Vagina (tissue), 2 donors: ENCODE measurements at regions not wholly inside any gene's neighbourhood (a gene's known extent, or its start where the extent isn't known, plus 50 kb on each side); places are given as distances from the start of the nearest gene placed in this dataset.
A peak's percentile ranks its signal among the peaks of the same experiment; 100 is the strongest.

Source experiments
- DNase-seq, 2 donors: peaks; one replicate each; pipeline ENCODE4 v3.0.0-alpha.2; 2017; ENCODE audit errors: extremely low spot score in 2 of 2
- H3K27ac ChIP-seq: fragments of 200-600 bp; sonication (generic); one replicate; pipeline ENCODE4 v1.5.1; 2019
- H3K27me3 ChIP-seq: fragments of 200-600 bp; sonication (generic); one replicate; pipeline ENCODE4 v1.5.1; 2019
- H3K36me3 ChIP-seq, 2 donors: fragments of 200-600 bp; sonication (generic); one replicate each; pipeline ENCODE4 v1.5.1; 2017 to 2019
- H3K4me1 ChIP-seq: fragments of 200-600 bp; sonication (generic); one replicate; pipeline ENCODE4 v1.5.1; 2019
- H3K4me3 ChIP-seq, 2 donors: fragments of 200-600 bp; sonication (generic); 1 replicate in 1 of 2; 2 replicates in 1 of 2; pipeline ENCODE4 v1.5.1; 2016 to 2019
- H3K9me3 ChIP-seq: fragments of 200-600 bp; sonication (generic); one replicate; pipeline ENCODE4 v1.5.1; 2019
- POLR2A ChIP-seq, 2 donors: fragments of 450-650 bp; IDR thresholded peaks; one replicate each; pipeline ENCODE4 v1.6.1; 2017; ENCODE audit warnings: antibody characterized with exemption in 2 of 2, mild to moderate bottlenecking in 2 of 2, moderate library complexity in 2 of 2
- POLR2AphosphoS5 ChIP-seq, 2 donors: sonication (generic); formaldehyde crosslinking; IDR thresholded peaks; one replicate each; pipeline ENCODE4 v1.9.0; 2017; ENCODE audit warnings: antibody characterized with exemption in 2 of 2, mild to moderate bottlenecking in 2 of 2, low read depth in 1 of 2; ENCODE audit not compliant: insufficient read depth in 1 of 2
- intact Hi-C: fragments of 100-400 bp; cut with DNase I; formaldehyde crosslinking; loops from one replicate; pipeline ENCODE4 v1.15.1; 2023
- TF ChIP-seq, protein P1 (sequence below), 3 experiments: fragments of 450-650 bp in 2 of 3; fragments of 200-600 bp in 1 of 3; sonication (generic) in 1 of 3; IDR thresholded peaks; one replicate each; pipeline ENCODE4 v1.5.1; 2017 to 2019; ENCODE audit warnings: antibody characterized with exemption in 3 of 3, mild to moderate bottlenecking in 2 of 3, moderate library complexity in 2 of 3

DNA sequence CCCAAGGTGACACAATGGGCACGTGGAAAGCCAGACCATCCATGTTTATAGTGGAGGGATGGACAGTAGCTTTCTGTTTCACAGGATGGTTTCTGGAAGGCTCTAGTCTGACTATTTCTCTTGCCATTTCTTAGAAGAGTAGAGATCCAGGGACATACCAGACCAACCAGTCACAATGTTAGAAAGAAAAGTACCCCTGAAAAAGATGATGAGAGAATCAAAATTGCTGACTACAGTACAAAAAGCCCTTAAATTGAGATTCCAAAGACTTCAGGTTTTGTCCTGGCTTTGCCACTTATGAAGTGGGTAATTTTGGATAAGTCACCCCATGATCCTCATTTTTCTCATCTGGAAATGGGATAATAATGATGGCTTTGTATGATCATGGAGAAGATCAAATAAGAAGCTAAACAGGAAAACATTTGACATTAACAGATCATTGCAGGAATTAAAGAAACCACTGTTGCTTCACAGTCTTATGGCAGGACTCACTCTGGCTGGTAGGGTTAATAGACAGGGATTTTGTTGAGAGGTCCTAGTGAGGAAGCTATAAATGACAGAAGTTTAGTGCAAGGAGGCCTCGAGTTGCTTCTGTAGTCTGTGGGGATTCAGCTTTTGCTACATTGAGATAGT, 386.0 kb downstream of the IRS1 start:
- TF ChIP-seq, protein P1, sequence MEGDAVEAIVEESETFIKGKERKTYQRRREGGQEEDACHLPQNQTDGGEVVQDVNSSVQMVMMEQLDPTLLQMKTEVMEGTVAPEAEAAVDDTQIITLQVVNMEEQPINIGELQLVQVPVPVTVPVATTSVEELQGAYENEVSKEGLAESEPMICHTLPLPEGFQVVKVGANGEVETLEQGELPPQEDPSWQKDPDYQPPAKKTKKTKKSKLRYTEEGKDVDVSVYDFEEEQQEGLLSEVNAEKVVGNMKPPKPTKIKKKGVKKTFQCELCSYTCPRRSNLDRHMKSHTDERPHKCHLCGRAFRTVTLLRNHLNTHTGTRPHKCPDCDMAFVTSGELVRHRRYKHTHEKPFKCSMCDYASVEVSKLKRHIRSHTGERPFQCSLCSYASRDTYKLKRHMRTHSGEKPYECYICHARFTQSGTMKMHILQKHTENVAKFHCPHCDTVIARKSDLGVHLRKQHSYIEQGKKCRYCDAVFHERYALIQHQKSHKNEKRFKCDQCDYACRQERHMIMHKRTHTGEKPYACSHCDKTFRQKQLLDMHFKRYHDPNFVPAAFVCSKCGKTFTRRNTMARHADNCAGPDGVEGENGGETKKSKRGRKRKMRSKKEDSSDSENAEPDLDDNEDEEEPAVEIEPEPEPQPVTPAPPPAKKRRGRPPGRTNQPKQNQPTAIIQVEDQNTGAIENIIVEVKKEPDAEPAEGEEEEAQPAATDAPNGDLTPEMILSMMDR (IDR thresholded peaks at IDR 0.05): no peak
- TF ChIP-seq POLR2AphosphoS5 (IDR thresholded peaks at IDR 0.05; ENCODE audit: insufficient read depth in 1 of 2, low read depth in 1 of 2): no peak
- no peak for TF ChIP-seq POLR2A (IDR thresholded peaks at IDR 0.05)
- intact Hi-C loops: no loop called here
- Histone ChIP-seq H3K9me3 (no peaks in the 10 kb centered on the region), H3K4me3 (no peak overlapping the region), H3K4me1 (no peaks in the 10 kb centered on the region), H3K27me3 (no peaks in the 10 kb centered on the region), H3K27ac (no peak overlapping the region), H3K36me3 (no peaks in the 10 kb centered on the region)
- no peak for DNase-seq

DNA sequence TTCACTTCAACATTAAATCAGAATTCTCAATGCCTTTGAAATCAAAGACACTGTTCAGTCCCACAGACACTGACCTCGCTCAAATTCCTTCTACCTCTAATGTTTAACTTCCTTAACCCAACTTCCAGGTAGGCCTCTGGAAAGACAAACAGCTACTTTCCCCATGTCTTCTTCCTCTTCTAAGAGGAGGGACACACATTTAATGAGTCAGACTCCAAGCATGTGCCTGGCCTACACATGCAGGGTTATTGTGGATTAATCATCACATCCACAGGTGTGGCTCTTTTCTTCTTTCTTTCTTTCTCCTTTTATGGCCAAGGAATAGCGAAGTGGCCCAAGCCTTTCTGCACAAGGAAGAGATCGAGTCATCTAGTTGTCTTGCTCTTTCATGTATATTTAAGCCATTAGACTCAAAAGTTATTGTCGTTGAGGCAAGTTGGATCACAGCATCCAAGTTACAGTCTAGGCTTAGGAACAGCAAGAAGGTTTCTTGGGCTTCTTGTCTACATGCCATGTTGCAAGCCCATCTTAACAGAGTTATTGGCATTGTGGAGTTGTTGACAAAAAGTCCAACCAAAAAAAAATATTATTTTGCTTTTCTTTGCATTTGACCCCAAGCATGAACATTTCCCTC, 387.8 kb downstream of the IRS1 start:
- no peak overlapping the region for H3K27ac ChIP-seq

DNA sequence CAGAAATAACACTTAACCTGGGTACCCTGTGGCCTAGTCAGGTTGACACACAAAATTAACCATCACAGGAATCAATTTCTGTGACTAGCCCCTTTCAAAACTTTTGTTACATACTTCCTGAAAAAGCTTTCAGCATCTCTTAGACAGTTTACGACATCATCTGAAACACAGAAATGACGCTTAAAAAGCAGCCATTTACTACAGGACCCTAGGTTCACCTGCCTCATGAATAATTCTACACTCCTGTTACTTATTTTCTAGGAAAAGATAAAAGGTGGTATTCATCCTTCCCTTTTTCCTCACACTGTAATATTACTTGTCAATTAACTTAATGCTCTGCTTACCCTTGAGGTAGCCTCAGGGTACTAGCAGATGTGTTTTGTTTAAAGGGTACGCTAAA, 388.4 kb downstream of the IRS1 start:
- Histone ChIP-seq H3K4me3 (no peak overlapping the region), H3K27me3 (no peaks in the 10 kb centered on the region), H3K4me1 (peaks cover 5% of the 10 kb centered on the region), H3K36me3 (no peaks in the 10 kb centered on the region), H3K27ac (no peak overlapping the region), H3K9me3 (no peaks in the 10 kb centered on the region)
- intact Hi-C loops: no loop called here
- DNase-seq: no peak
- TF ChIP-seq POLR2A (IDR thresholded peaks at IDR 0.05): no peak
- TF ChIP-seq POLR2AphosphoS5 (IDR thresholded peaks at IDR 0.05; ENCODE audit: insufficient read depth in 1 of 2, low read depth in 1 of 2): no peak
- TF ChIP-seq, protein P1 (IDR thresholded peaks at IDR 0.05): no peak

More for the DNA sequence above, 387.8 kb downstream of the IRS1 start:
- Histone ChIP-seq H3K9me3 (no peaks in the 10 kb centered on the region), H3K27me3 (no peaks in the 10 kb centered on the region), H3K4me1 (peaks cover 2% of the 10 kb centered on the region), H3K4me3 (no peak overlapping the region), H3K36me3 (no peaks in the 10 kb centered on the region)
- intact Hi-C loops: no loop called here
- TF ChIP-seq POLR2AphosphoS5 (IDR thresholded peaks at IDR 0.05; ENCODE audit: insufficient read depth in 1 of 2, low read depth in 1 of 2) (peak in 1 of 2 donors; percentile 26), POLR2A (IDR thresholded peaks at IDR 0.05) (no peak)
- TF ChIP-seq, protein P1 (IDR thresholded peaks at IDR 0.05): no peak
- DNase-seq: no peak

- DNase-seq: no peak
- Histone ChIP-seq H3K9me3 (no peaks in the 10 kb centered on the region), H3K4me1 (peaks cover 5% of the 10 kb centered on the region), H3K27me3 (no peaks in the 10 kb centered on the region), H3K4me3 (no peak overlapping the region), H3K27ac (no peak overlapping the region), H3K36me3 (no peaks in the 10 kb centered on the region)
- TF ChIP-seq POLR2AphosphoS5 (IDR thresholded peaks at IDR 0.05; ENCODE audit: insufficient read depth in 1 of 2, low read depth in 1 of 2): no peak
- TF ChIP-seq, protein P1 (IDR thresholded peaks at IDR 0.05): no peak
- no peak for TF ChIP-seq POLR2A (IDR thresholded peaks at IDR 0.05)
- intact Hi-C loops: no loop called here
Observed at GRCh38 chr2:226410247-226410835, 389.3 kb downstream of the IRS1 start.

DNA sequence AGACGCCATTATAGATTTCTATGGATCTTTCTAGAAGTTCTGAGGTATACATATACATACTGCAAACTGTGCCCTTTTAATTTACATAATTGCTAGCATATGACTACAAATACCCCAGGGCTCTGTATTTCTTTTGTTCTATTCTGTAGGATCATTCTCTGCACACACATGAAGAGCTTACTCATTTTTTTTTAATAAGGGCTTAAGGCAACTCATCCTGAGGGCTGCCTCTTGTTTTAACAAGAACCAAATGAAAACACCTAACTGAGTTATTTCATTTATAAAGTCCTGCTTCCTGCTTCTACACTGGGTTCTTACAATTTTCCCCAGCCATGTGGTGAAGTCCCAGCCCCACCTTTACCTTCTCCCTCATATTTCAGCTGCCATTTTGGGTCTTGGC, 390.5 kb downstream of the IRS1 start:
- Histone ChIP-seq H3K4me3 (no peak overlapping the region), H3K27ac (no peak overlapping the region), H3K36me3 (no peaks in the 10 kb centered on the region), H3K27me3 (no peaks in the 10 kb centered on the region), H3K4me1 (peaks cover 5% of the 10 kb centered on the region), H3K9me3 (no peaks in the 10 kb centered on the region)
- TF ChIP-seq, protein P1 (IDR thresholded peaks at IDR 0.05): no peak
- TF ChIP-seq POLR2A (IDR thresholded peaks at IDR 0.05) (no peak), POLR2AphosphoS5 (IDR thresholded peaks at IDR 0.05; ENCODE audit: insufficient read depth in 1 of 2, low read depth in 1 of 2) (no peak)
- intact Hi-C loops: no loop called here
- DNase-seq: no peak
